ENCODE measurements at regions not wholly inside any gene's neighbourhood (a gene's known extent, or its start where the extent isn't known, plus 50 kb on each side); places are given as distances from the start of the nearest gene placed in this dataset.

DNA sequence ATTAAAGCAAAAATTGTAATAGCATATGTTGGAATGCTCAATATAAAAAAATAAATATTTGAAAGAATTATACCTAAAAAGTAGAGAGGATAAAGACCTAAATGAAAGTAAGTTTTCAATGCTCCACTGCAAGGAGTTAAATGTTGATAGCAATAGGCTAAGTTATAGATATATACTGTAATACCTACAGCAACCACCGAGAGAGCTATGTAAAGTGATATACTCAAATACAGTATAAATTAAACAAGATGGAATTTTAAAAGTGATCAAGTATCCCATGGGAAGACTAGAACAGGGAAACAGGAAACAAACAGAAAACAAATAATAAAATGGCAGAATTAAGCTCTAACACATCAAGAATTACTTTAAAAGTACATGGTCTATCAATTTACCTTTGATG is 73.9 kb downstream of the CASP3 start:
- DNase-seq (ENCODE audit: low read depth), result no peak

- no peak for DNase-seq (ENCODE audit: low read depth)
Observed at GRCh38 chr4:184574861-184575260, 74.4 kb downstream of the CASP3 start.

DNA sequence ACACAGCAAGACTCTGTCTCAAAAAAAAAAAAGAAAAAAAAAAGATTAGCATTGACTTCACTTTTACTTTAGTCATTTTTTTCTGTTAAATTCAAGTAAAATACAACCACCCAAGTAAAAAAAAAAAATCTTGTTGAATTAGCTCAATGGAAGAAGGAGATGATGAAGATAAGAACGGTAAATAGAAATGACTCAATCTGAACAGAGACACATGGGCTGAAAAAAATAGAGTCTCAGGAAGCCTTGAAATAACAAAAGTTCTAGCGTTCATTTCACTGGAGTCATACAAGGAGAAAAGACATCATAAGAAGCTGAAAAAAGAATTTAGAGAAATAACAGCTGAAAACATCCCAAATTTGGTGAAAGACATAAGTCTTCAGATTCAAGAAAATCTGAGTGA is 75.5 kb downstream of the CASP3 start:
- no peak for DNase-seq (ENCODE audit: low read depth)

DNA sequence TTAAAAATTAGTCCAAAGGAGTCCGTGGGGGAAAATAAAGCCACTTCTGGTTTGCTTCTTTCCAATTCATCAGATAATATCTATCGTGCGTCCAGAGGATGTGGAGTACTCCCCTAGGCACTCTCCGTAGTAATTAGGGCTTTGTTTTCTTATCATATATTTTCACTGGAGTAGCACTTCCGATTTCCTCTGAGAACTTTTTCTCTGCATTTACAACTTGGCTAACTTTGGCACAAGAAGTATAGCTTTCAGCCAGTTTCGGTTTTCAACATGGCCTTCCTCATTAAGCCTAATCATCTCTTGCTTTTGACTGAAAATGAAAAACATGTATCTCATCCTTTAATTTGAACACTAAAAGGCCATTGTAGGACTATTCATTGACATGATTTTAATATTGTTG is 80.5 kb downstream of the CASP3 start:
- no peak for DNase-seq (ENCODE audit: low read depth)

- DNase-seq (ENCODE audit: low read depth), result no peak
Observed at GRCh38 chr4:184563621-184564020, 85.6 kb downstream of the CASP3 start.

- DNase-seq (ENCODE audit: low read depth), result no peak
Observed at GRCh38 chr4:184558996-184559395, 84.6 kb upstream of the IRF2 start.

- no peak for DNase-seq (ENCODE audit: low read depth)
Observed at GRCh38 chr4:184553891-184554290, 79.5 kb upstream of the IRF2 start.

- no peak for DNase-seq (ENCODE audit: low read depth)
Observed at GRCh38 chr4:184550476-184550875, 76.1 kb upstream of the IRF2 start.

- DNase-seq (ENCODE audit: low read depth), result no peak
Observed at GRCh38 chr4:184548648-184549341, 74.4 kb upstream of the IRF2 start.

DNA sequence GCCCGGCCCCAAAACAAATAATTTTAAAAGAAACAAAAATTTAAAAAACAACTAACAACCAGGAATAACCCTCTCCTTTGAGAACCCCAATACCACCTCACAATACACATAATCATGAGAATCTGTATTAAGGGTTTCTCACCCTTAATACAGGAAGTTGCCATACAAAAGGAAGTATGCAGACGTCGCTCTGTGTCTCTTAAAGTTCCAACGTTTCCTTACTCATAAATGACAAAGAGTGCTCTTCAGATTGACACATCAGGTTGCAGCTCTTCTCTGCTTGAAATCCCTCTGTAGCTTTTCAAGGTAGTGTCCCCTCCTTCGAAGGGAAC is 73.9 kb upstream of the IRF2 start:
- DNase-seq (ENCODE audit: low read depth), result no peak

- DNase-seq (ENCODE audit: low read depth), result no peak
Observed at GRCh38 chr4:184544788-184545409, 70.5 kb upstream of the IRF2 start.

GRCh38 chr4:184541907-184542306 is 67.6 kb upstream of the IRF2 start:
- no peak for DNase-seq (ENCODE audit: low read depth)

DNA sequence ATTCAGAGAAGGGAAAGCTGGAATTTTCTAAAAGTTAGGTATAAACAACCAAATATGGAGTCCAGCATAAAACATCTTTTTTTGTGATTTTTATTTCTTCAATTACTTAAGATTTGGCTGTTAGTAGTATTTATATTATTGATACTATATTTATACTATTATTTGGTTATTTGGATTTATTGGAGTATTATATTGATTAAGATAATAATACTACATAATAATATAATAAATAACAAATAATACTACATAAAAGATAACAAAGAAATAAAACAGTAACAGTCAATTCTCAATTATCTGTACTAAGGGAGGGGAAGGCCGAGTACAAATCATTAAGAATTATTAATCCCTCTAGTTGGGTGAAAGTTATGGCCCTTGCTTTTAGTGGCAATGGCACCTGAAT is 66.0 kb upstream of the IRF2 start:
- no peak for DNase-seq (ENCODE audit: low read depth)

GRCh38 chr4:184538023-184538599 is 63.8 kb upstream of the IRF2 start:
- peak; percentile 93 for DNase-seq (ENCODE audit: low read depth)

DNA sequence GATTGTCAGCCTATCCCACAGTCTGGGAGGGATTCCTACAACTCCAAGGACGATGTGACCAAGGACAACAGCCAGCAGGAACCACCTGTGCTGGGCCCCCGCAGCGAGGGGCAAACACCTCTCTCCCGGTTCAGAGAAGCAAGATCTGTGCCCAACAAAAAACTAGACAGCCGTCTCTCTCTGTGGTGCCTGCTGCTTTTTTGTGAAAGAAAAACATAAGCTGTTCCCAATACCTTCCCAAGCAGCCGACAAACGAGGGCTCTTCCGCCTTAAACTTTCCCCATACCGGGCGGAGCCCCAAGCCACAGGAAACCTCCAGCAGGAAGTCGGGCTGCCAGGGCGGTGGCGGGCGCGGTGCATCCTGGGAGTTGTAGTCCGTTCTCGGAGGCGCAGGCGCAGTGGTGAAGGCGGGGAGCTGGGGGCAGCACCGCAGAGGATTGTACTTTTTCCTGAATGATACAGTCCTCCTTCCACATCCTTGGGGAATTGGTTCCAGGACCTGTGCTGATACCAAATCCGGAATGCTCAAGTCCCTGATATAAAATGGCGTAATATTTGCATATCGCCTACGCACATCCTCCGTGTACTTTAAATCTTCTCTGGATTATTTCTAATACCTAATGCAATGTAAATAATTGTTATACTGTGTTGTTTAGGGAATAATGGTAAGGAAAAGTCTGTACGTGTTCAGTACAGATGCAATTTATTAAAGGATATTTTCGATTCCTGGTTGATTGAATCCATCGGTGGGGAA is 63.1 kb upstream of the IRF2 start:
- DNase-seq (ENCODE audit: low read depth), result peak; percentile 81

- DNase-seq (ENCODE audit: low read depth), result no peak
Observed at GRCh38 chr4:184536881-184537248, 62.5 kb upstream of the IRF2 start.

GRCh38 chr4:184536065-184536880 is 61.9 kb upstream of the IRF2 start:
- no peak for DNase-seq (ENCODE audit: low read depth)

DNA sequence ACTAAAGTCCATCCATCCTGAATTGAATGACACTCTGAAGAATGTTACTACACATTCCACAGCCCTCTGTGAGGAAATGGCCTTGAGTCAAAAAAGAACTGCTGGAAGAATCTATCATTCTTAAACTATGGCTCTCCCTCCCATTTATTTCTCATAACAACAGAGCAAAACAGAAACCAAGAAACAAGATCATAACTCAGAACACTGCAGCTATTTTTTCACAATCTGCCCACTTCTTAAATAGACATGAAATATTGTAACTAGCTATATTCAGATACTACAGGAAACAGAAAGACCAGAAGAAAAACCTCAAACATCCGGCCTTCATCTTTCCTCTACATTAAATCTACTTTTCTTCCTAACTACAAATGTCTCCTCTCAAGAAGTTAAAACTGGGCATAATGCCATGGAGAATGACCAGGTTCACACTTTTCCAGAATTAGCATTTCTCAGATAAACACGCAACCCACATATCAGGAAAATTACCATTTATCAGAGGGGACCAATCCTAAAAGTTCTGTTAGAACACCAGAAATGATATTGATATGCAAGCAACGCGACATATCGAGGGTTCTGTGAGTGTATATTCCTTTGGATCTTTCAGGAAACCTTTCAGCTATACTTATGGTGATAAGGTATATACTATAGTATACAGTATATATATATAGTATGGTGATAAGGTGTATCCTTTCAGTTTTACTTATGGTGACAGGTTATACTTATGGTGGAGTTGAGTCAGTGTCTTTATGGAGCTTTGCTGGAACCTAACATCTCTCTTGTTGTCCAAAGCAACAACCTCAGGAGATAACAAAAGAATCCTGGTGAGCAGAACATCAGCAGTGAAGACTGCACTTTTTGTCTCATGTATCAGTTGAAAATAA is 60.4 kb upstream of the IRF2 start:
- no peak for DNase-seq (ENCODE audit: low read depth)

DNA sequence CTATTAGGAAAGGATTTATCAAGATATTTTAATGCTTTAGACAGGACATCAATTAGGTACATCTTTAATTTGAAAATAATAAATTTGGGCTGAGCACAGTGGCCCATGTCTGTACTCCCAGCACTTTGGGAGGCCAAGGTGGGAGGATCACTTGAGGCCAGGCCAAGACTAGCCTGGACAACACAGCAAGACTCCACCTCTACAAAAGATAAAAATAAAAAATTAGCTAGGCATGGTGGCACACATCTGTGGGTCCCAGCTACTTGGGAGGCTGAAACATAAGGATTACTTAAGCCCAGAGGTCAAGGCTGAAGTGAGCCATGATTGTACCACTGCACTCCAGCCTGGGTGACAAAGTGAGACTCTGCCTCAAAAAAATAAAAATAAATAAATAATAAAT is 59.6 kb upstream of the IRF2 start:
- DNase-seq (ENCODE audit: low read depth), result no peak

DNA sequence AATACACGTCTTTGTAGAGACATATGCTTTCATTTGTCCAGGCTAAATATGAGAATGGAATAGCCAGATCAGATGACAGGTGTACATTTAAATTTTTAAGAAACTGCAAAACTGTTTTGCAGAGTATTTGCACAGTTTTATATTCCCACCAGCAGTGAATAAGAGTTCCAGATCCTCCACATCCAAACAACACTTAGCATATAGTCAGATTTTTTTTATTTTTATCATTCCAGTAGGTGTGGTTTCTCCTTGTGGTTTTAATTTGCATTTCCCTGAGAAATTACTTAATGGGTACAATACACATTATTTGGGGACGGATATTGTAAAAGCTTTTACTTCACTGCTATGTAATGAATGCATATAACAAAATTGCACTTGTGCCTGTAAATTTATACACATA is 56.7 kb upstream of the IRF2 start:
- DNase-seq (ENCODE audit: low read depth), result no peak

GRCh38 chr4:184529283-184529682 is 54.9 kb upstream of the IRF2 start:
- no peak for DNase-seq (ENCODE audit: low read depth)

Data from forelimb muscle (tissue), 1 donor.